ENCODE measurements at regions not wholly inside any gene's neighbourhood (a gene's known extent, or its start where the extent isn't known, plus 50 kb on each side); places are given as distances from the start of the nearest gene placed in this dataset.

- Histone ChIP-seq H3K4me2 (ENCODE audit: control insufficient read depth, insufficient read depth) (no peak overlapping the region), H3K36me3 (ENCODE audit: control insufficient read depth in 2 of 2, insufficient read depth in 2 of 2, low read length in 1 of 2) (no peaks in the 10 kb centered on the region), H3K79me2 (ENCODE audit: control insufficient read depth, insufficient read depth, low read length) (no peaks in the 10 kb centered on the region), H3K4me3 (no peak overlapping the region), H3K9ac (ENCODE audit: control insufficient read depth, insufficient read depth, low read length) (no peak overlapping the region), H2AFZ (ENCODE audit: control insufficient read depth, low read depth, low read length) (no peak overlapping the region), H3K4me1 (ENCODE audit: control insufficient read depth, insufficient read depth, low read length) (no peaks in the 10 kb centered on the region), H3K27me3 (replicated peaks in 1 of 2; ENCODE audit: control insufficient read depth in 2 of 2, insufficient read depth in 2 of 2, low read length in 1 of 2) (no peaks in the 10 kb centered on the region), H3K27ac (ENCODE audit: control insufficient read depth, insufficient read depth) (no peak overlapping the region), H4K20me1 (ENCODE audit: control insufficient read depth, insufficient read depth) (no peaks in the 10 kb centered on the region), H3K9me3 (replicated peaks; ENCODE audit: control insufficient read depth, insufficient read depth, low read length) (no peaks in the 10 kb centered on the region)
- 28% methylated on average over 3 of the region's 3 CpGs for WGBS (ENCODE audit: insufficient coverage, insufficient replicate concordance, low lambda C conversion rate, missing lambda C conversion rate)
- BruUV-seq (replicated peaks), result no TSS peak
- FAIRE-seq (no peak), DNase-seq (ENCODE audit: low read depth, low spot score) (no peak), ATAC-seq (no peak)
- RAD21 ChIA-PET (ENCODE audit: unreplicated experiment), result no interaction called here
- intact Hi-C loops (cut with micrococcal nuclease; ENCODE audit: unreplicated experiment), result no loop called here
- in situ Hi-C loops (cut with MboI), result no loop called here
- no peak for TF ChIP-seq STAT3 (IDR thresholded peaks at IDR 0.05; ENCODE audit: low read depth, low read length)
- no peak for TF ChIP-seq SMARCA5 (IDR thresholded peaks at IDR 0.05)
- no peak for TF ChIP-seq BHLHE40 (IDR thresholded peaks at IDR 0.05; ENCODE audit: borderline replicate concordance in 1 of 2, low read depth in 2 of 2, low read length in 1 of 2)
- no peak for TF ChIP-seq FOS (IDR thresholded peaks at IDR 0.05; ENCODE audit: borderline replicate concordance, extremely low read depth, insufficient read length)
- no peak for TF ChIP-seq SIN3A (IDR thresholded peaks at IDR 0.05; ENCODE audit: low read depth, low read length)
- TF ChIP-seq NRF1 (conservative IDR thresholded peaks at IDR 0.05; ENCODE audit: low read depth, low read length), result no peak
- TF ChIP-seq HSF1 (IDR thresholded peaks at IDR 0.05; ENCODE audit: low read depth, low read length), result no peak
- TF ChIP-seq CBX5 (IDR thresholded peaks at IDR 0.05; ENCODE audit: low read depth), result no peak
- no peak for TF ChIP-seq RCOR1 (conservative IDR thresholded peaks at IDR 0.05; ENCODE audit: low read depth, low read length)
- TF ChIP-seq MYB (IDR thresholded peaks at IDR 0.05; ENCODE audit: borderline replicate concordance, low read depth, low read length), result no peak
- TF ChIP-seq LARP7 (IDR thresholded peaks at IDR 0.05), result no peak
- TF ChIP-seq ESRRA (IDR thresholded peaks at IDR 0.05; ENCODE audit: low read length), result no peak
- no peak for TF ChIP-seq HCFC1 (IDR thresholded peaks at IDR 0.05; ENCODE audit: low read length)
- TF ChIP-seq TBL1XR1 (IDR thresholded peaks at IDR 0.05; ENCODE audit: low read depth, low read length), result no peak
- TF ChIP-seq MEF2A (IDR thresholded peaks at IDR 0.05; ENCODE audit: insufficient read depth, low read depth, low read length), result no peak
- no peak for TF ChIP-seq CEBPB (IDR thresholded peaks at IDR 0.05; ENCODE audit: borderline replicate concordance in 1 of 2, low read depth in 2 of 2, low read length in 2 of 2)
- TF ChIP-seq ELK1 (IDR thresholded peaks at IDR 0.05; ENCODE audit: low read depth, low read length), result no peak
- TF ChIP-seq, protein P1, sequence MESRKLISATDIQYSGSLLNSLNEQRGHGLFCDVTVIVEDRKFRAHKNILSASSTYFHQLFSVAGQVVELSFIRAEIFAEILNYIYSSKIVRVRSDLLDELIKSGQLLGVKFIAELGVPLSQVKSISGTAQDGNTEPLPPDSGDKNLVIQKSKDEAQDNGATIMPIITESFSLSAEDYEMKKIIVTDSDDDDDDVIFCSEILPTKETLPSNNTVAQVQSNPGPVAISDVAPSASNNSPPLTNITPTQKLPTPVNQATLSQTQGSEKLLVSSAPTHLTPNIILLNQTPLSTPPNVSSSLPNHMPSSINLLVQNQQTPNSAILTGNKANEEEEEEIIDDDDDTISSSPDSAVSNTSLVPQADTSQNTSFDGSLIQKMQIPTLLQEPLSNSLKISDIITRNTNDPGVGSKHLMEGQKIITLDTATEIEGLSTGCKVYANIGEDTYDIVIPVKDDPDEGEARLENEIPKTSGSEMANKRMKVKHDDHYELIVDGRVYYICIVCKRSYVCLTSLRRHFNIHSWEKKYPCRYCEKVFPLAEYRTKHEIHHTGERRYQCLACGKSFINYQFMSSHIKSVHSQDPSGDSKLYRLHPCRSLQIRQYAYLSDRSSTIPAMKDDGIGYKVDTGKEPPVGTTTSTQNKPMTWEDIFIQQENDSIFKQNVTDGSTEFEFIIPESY (IDR thresholded peaks at IDR 0.05), result no peak
- no peak for TF ChIP-seq RAD21 (IDR thresholded peaks at IDR 0.05; ENCODE audit: insufficient read depth, low read depth, low read length)
- POLR2A ChIA-PET, result no interaction called here
- CTCF ChIA-PET, result no interaction called here
- SMC1A ChIA-PET (ENCODE audit: uncharacterized antibody, unreplicated experiment), result no interaction called here
Observed at GRCh38 chr9:22215521-22215920, 206.4 kb upstream of the CDKN2B start.
